ENCODE measurements at regions not wholly inside any gene's neighbourhood (a gene's known extent, or its start where the extent isn't known, plus 50 kb on each side); places are given as distances from the start of the nearest gene placed in this dataset.

DNA sequence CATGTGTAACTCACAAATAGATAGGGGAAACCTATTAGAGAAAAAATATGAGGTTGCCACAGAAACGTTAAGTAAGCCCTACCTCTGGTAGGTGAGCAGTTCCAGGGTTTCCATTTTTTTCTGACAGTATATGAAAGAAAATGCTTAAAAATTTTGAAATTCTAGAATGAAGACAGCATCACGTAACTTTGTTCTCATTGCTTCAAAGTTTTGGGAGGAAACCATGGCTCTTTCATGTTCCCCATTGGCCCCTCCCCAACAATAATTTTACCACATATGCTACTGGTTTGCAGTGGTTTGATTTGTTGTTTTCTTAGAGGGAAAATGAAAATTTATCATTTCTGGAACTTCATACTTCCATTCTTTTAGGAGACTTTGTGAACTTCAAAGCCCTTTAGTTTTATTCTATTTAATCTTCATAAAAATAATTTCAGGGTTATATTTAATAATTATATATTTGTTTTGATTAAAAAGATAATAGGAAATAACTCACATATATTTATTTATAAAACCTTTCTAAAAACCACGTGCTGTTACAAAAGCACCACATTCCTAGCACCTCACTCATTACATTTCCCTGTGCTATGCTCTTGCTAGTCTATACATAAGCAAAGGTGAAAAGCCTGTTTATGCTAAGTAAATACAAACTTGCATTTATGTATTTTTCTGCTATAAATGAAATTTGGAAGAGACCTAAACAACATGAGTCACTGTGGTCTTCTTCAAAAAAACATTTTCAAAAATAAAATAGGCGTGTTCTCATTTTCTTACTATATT, 113.4 kb downstream of the CASP12 start:
- no peak overlapping the region for H3K4me3 ChIP-seq (ENCODE audit: low read depth, low read length)
- DNase-seq (ENCODE audit: low read depth), result no peak
- TF ChIP-seq MYC (IDR thresholded peaks at IDR 0.05; ENCODE audit: low read depth, low read length) (no peak), POLR2A (IDR thresholded peaks at IDR 0.05; ENCODE audit: extremely low read depth, insufficient read length) (no peak)
- TF ChIP-seq, protein P1, sequence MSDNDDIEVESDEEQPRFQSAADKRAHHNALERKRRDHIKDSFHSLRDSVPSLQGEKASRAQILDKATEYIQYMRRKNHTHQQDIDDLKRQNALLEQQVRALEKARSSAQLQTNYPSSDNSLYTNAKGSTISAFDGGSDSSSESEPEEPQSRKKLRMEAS (IDR thresholded peaks at IDR 0.05; ENCODE audit: low read depth, low read length), result no peak
- TF ChIP-seq, protein P2, sequence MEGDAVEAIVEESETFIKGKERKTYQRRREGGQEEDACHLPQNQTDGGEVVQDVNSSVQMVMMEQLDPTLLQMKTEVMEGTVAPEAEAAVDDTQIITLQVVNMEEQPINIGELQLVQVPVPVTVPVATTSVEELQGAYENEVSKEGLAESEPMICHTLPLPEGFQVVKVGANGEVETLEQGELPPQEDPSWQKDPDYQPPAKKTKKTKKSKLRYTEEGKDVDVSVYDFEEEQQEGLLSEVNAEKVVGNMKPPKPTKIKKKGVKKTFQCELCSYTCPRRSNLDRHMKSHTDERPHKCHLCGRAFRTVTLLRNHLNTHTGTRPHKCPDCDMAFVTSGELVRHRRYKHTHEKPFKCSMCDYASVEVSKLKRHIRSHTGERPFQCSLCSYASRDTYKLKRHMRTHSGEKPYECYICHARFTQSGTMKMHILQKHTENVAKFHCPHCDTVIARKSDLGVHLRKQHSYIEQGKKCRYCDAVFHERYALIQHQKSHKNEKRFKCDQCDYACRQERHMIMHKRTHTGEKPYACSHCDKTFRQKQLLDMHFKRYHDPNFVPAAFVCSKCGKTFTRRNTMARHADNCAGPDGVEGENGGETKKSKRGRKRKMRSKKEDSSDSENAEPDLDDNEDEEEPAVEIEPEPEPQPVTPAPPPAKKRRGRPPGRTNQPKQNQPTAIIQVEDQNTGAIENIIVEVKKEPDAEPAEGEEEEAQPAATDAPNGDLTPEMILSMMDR (IDR thresholded peaks at IDR 0.05; ENCODE audit: low read depth, low read length), result no peak

DNA sequence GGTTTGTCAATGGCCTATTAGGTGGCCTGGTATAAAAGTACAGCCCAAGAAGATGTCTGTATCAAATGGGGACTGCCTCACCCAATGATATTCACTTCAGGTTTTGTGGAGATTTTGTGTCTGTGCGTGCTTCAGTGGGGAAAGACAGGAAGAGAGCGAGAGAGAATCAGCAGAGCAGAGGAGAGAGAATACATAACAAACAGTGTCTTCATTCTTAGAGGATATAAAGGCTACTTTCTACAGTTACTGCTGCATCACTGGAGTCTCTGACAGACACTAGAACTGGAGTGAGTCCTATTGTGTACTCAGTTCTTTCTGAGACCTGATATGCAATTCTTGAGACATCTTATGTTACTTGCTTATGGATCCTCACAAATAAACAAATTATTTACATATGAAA, 115.0 kb downstream of the CASP12 start:
- no peak overlapping the region for H3K4me3 ChIP-seq (ENCODE audit: low read depth, low read length)
- TF ChIP-seq MYC (IDR thresholded peaks at IDR 0.05; ENCODE audit: low read depth, low read length), result no peak
- TF ChIP-seq, protein P1 (IDR thresholded peaks at IDR 0.05; ENCODE audit: low read depth, low read length), result no peak
- TF ChIP-seq, protein P2 (IDR thresholded peaks at IDR 0.05; ENCODE audit: low read depth, low read length), result no peak
- TF ChIP-seq POLR2A (IDR thresholded peaks at IDR 0.05; ENCODE audit: extremely low read depth, insufficient read length), result no peak
- no peak for DNase-seq (ENCODE audit: low read depth)

DNA sequence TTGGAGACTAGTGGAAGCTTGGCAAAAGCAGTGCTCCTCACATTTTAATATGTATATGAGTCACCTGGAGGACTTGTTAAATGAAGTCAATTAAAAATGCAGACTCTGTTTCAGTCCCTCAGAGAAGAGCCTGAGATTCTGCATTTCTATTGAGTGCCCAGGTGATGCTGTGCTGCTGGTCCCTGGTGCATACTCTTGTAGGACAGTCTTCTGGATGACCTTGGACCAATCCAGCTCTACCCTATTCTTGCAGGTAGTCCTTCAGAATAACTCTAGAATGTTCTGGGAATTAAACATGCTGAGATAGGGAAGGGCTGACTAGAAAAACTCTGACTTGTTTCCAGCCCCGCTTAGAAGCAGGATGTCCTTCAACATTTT, 115.9 kb downstream of the CASP12 start:
- TF ChIP-seq POLR2A (IDR thresholded peaks at IDR 0.05; ENCODE audit: extremely low read depth, insufficient read length) (no peak), MYC (IDR thresholded peaks at IDR 0.05; ENCODE audit: low read depth, low read length) (no peak)
- TF ChIP-seq, protein P2 (IDR thresholded peaks at IDR 0.05; ENCODE audit: low read depth, low read length), result no peak
- TF ChIP-seq, protein P1 (IDR thresholded peaks at IDR 0.05; ENCODE audit: low read depth, low read length), result no peak
- no peak for DNase-seq (ENCODE audit: low read depth)
- no peak overlapping the region for H3K4me3 ChIP-seq (ENCODE audit: low read depth, low read length)

DNA sequence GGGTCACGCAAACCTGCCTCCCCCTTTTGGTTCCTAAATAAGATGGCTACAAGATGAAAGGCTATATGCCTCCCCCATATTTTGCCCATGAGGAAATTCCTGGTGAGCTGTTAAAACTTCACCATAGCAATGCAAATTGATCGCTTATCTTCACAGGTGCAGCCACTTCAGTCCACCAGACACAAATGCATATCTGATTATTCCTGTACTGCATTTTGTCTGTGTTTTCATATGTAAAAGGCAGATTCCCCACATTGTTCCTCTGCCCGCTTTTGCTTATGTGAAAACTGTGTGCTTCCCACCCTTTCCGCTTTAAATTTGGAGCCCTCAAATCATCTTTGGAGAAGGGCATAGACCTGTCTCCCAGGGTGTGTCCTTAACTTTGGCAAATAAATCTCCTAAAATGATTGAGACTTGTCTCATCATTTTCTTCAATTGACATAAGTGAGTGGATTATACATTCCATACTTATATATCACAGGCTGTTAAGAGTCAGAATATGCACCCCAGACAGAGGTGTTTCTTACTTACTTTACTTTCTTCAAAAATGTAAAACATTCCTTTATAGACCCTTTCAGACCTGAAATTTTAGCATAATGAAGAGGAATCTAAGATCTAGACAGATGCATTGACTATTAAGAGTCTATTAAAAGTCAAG, 116.4 kb downstream of the CASP12 start:
- TF ChIP-seq MYC (IDR thresholded peaks at IDR 0.05; ENCODE audit: low read depth, low read length) (no peak), POLR2A (IDR thresholded peaks at IDR 0.05; ENCODE audit: extremely low read depth, insufficient read length) (no peak)
- TF ChIP-seq, protein P2 (IDR thresholded peaks at IDR 0.05; ENCODE audit: low read depth, low read length), result no peak
- H3K4me3 ChIP-seq (ENCODE audit: low read depth, low read length), result no peak overlapping the region
- no peak for DNase-seq (ENCODE audit: low read depth)

DNA sequence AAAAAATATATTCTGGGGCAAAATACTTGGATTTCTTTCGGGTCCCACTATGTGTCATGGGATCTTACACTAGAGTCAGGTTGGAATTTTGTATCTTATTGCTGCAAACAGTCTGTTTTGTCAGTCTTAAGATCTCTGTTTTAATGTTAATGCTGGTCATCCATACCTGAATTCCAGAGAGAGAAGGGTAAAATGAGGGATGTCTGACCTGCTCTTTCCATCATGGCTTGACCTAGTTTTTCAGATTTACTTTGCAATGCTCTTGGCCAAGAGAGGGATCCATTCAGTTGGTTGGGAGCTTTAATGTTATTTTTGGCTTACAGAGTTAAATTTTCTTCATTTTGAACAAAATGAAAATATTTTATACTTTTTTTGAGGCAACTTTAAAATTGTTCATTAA, 117.2 kb downstream of the CASP12 start:
- TF ChIP-seq POLR2A (IDR thresholded peaks at IDR 0.05; ENCODE audit: extremely low read depth, insufficient read length) (no peak), MYC (IDR thresholded peaks at IDR 0.05; ENCODE audit: low read depth, low read length) (no peak)
- TF ChIP-seq, protein P1 (IDR thresholded peaks at IDR 0.05; ENCODE audit: low read depth, low read length), result no peak
- TF ChIP-seq, protein P2 (IDR thresholded peaks at IDR 0.05; ENCODE audit: low read depth, low read length), result no peak
- no peak overlapping the region for H3K4me3 ChIP-seq (ENCODE audit: low read depth, low read length)
- no peak for DNase-seq (ENCODE audit: low read depth)
